ENCODE measurements at regions not wholly inside any gene's neighbourhood (a gene's known extent, or its start where the extent isn't known, plus 50 kb on each side); places are given as distances from the start of the nearest gene placed in this dataset.

DNA sequence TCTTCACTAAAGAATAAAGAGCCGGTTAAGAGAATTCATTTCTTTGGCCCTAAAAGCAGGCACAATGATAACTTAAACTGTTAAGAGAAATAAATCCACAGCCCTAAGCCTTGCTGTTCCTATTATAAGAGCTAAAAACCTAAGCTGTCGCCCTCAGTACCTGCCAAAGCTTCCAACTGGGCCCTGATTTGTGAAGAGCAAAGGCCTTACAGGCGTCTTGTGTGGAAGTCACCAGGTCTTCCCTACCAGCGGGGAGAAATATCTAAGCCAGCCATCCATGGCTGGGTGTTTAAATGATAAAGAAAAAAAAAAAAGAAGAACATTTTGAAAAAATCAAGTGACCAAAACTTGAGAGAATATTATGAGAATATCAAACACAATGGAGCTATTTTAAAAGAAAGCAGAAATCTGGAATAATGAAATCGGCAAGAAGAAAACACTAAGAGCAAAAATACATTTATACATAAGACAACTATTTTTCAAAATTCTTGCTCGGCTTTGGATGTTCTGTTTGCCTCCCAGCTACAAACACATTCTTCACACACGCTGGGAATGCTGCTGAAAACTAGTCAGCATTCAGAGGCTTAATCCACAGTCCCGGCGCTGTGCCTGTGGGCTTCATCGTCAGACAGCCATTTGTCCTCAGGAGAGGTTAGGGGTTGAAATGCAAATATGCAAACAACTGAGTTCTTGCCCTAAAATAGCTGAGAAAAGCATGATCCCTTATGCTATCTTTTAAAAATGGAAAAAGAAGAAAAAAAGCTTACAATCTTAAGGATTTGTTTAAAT, 89.8 kb upstream of the LSM14A start:
- DNase-seq (ENCODE audit: low read depth, low spot score), result no peak
- no peak overlapping the region for H2AFZ ChIP-seq (ENCODE audit: control insufficient read depth, low read length)
- no peaks in the 10 kb centered on the region for H3K79me2 ChIP-seq (ENCODE audit: control insufficient read depth, insufficient read depth, low read length)
- H3K27ac ChIP-seq (ENCODE audit: control insufficient read depth, insufficient read depth, low read length), result no peak overlapping the region
- no peaks in the 10 kb centered on the region for H4K20me1 ChIP-seq (ENCODE audit: control insufficient read depth, extremely low read depth, insufficient read depth, low read length)
- H3K36me3 ChIP-seq (ENCODE audit: control insufficient read depth in 2 of 2, extremely low read depth in 1 of 2, insufficient read depth in 2 of 2, low read length in 2 of 2), result no peaks in the 10 kb centered on the region
- H3K9me1 ChIP-seq (ENCODE audit: control insufficient read depth, extremely low read depth, insufficient read depth, low read length), result no peaks in the 10 kb centered on the region
- no peak overlapping the region for H3K4me3 ChIP-seq (ENCODE audit: control insufficient read depth in 2 of 3, extremely low read depth in 1 of 3, insufficient read depth in 2 of 3, low read depth in 1 of 3, low read length in 3 of 3)
- H3K4me1 ChIP-seq (ENCODE audit: control insufficient read depth, extremely low read depth, insufficient read depth, low read length), result no peaks in the 10 kb centered on the region
- TF ChIP-seq, protein P1, sequence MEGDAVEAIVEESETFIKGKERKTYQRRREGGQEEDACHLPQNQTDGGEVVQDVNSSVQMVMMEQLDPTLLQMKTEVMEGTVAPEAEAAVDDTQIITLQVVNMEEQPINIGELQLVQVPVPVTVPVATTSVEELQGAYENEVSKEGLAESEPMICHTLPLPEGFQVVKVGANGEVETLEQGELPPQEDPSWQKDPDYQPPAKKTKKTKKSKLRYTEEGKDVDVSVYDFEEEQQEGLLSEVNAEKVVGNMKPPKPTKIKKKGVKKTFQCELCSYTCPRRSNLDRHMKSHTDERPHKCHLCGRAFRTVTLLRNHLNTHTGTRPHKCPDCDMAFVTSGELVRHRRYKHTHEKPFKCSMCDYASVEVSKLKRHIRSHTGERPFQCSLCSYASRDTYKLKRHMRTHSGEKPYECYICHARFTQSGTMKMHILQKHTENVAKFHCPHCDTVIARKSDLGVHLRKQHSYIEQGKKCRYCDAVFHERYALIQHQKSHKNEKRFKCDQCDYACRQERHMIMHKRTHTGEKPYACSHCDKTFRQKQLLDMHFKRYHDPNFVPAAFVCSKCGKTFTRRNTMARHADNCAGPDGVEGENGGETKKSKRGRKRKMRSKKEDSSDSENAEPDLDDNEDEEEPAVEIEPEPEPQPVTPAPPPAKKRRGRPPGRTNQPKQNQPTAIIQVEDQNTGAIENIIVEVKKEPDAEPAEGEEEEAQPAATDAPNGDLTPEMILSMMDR (optimal IDR thresholded peaks at IDR 0.05 in 1 of 3, IDR thresholded peaks at IDR 0.05 in 1 of 3, conservative IDR thresholded peaks at IDR 0.05 in 1 of 3; ENCODE audit: extremely low read depth in 1 of 3, insufficient read depth in 2 of 3, low read length in 3 of 3), result no peak
- TF ChIP-seq EZH2 (IDR thresholded peaks at IDR 0.05; ENCODE audit: low read length), result no peak
- H3K27me3 ChIP-seq (ENCODE audit: control insufficient read depth, extremely low read depth, insufficient read depth, low read length), result no peaks in the 10 kb centered on the region
- H3K9ac ChIP-seq (ENCODE audit: control insufficient read depth, extremely low read depth, insufficient read depth, low read length), result no peak overlapping the region
- H3K4me2 ChIP-seq (ENCODE audit: control insufficient read depth, extremely low read depth, insufficient read depth, low read depth, low read length), result no peak overlapping the region
- H3K9me3 ChIP-seq (ENCODE audit: control insufficient read depth, low read depth, low read length), result no peaks in the 10 kb centered on the region
- dilution Hi-C loops (cut with MboI; ENCODE audit: extremely low pct_ligation_motif_present, low sequenced_read_pairs), result no loop called here
- no peak for FAIRE-seq

DNA sequence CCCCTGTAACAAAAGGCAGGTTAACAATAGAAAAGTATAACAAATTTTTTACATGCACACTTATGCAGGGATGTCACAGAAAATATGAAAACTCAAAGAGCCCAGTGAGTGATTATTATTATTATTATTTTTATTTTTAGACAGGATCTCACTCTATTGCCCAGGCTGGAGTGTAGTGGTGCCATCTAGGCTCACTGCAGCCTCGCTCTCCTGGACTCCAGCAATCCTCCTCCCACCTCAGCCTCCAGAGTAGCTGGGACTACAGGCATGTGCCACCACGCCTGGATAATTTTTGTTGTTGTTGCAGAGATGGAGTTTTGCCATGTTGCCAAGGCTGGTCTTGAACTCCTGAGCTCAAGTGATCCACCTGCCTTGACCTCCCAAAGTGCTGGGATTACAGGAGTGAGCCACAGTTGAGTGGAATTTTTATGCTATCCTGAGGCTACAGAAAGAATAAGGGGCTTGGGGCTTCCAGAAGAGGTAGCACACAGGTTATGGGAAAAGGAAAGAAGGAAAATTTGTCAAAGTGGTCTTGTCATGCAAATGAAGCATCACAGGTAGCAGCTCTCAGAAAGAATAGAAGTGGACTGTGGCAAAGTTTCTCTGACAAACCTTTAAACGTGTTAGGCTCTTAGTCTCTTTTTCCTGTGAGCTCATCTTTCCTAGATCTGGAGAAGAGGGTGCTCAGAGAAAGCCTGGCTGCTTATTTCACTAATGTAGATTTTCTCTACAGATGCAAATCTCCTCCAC, 87.7 kb upstream of the LSM14A start:
- TF ChIP-seq EZH2 (IDR thresholded peaks at IDR 0.05; ENCODE audit: low read length), result no peak
- TF ChIP-seq, protein P1 (optimal IDR thresholded peaks at IDR 0.05 in 1 of 3, IDR thresholded peaks at IDR 0.05 in 1 of 3, conservative IDR thresholded peaks at IDR 0.05 in 1 of 3; ENCODE audit: extremely low read depth in 1 of 3, insufficient read depth in 2 of 3, low read length in 3 of 3), result no peak
- Histone ChIP-seq H3K27ac (ENCODE audit: control insufficient read depth, insufficient read depth, low read length) (no peak overlapping the region), H3K36me3 (ENCODE audit: control insufficient read depth in 2 of 2, extremely low read depth in 1 of 2, insufficient read depth in 2 of 2, low read length in 2 of 2) (no peaks in the 10 kb centered on the region), H3K4me3 (ENCODE audit: control insufficient read depth in 2 of 3, extremely low read depth in 1 of 3, insufficient read depth in 2 of 3, low read depth in 1 of 3, low read length in 3 of 3) (no peak overlapping the region), H3K9ac (ENCODE audit: control insufficient read depth, extremely low read depth, insufficient read depth, low read length) (no peak overlapping the region), H3K9me3 (ENCODE audit: control insufficient read depth, low read depth, low read length) (no peaks in the 10 kb centered on the region), H3K4me2 (ENCODE audit: control insufficient read depth, extremely low read depth, insufficient read depth, low read depth, low read length) (no peak overlapping the region), H4K20me1 (ENCODE audit: control insufficient read depth, extremely low read depth, insufficient read depth, low read length) (no peaks in the 10 kb centered on the region), H3K9me1 (ENCODE audit: control insufficient read depth, extremely low read depth, insufficient read depth, low read length) (no peaks in the 10 kb centered on the region), H2AFZ (ENCODE audit: control insufficient read depth, low read length) (no peak overlapping the region), H3K4me1 (ENCODE audit: control insufficient read depth, extremely low read depth, insufficient read depth, low read length) (no peaks in the 10 kb centered on the region), H3K27me3 (ENCODE audit: control insufficient read depth, extremely low read depth, insufficient read depth, low read length) (no peaks in the 10 kb centered on the region), H3K79me2 (ENCODE audit: control insufficient read depth, insufficient read depth, low read length) (no peaks in the 10 kb centered on the region)
- dilution Hi-C loops (cut with MboI; ENCODE audit: extremely low pct_ligation_motif_present, low sequenced_read_pairs), result no loop called here
- DNase-seq (ENCODE audit: low read depth, low spot score) (no peak), FAIRE-seq (no peak)
